Thymus (tissue), 11 donors: ENCODE measurements at regions not wholly inside any gene's neighbourhood (a gene's known extent, or its start where the extent isn't known, plus 50 kb on each side); places are given as distances from the start of the nearest gene placed in this dataset.

Experiments
- DNase-seq, 9 donors: peaks; one replicate each; pipeline ENCODE4 v3.0.0-alpha.2; 2013; ENCODE audit warnings: low spot score in 9 of 9, low read depth in 6 of 9, missing footprints in 1 of 9
- H3K27ac ChIP-seq, 2 donors: one replicate each; pipeline ENCODE4 v1.5.1; 2013; ENCODE audit warnings: control low read depth in 1 of 2, low read depth in 1 of 2, low read length in 1 of 2, mild to moderate bottlenecking in 1 of 2, moderate library complexity in 1 of 2
- H3K27me3 ChIP-seq, 2 donors: one replicate each; pipeline ENCODE4 v1.5.1; 2013; ENCODE audit warnings: low read length in 1 of 2; ENCODE audit not compliant: control insufficient read depth in 2 of 2, insufficient read depth in 1 of 2
- H3K36me3 ChIP-seq, 2 donors: one replicate each; pipeline ENCODE4 v1.5.1; 2013; ENCODE audit warnings: low read length in 1 of 2, mild to moderate bottlenecking in 1 of 2, moderate library complexity in 1 of 2; ENCODE audit not compliant: control insufficient read depth in 2 of 2, insufficient read depth in 2 of 2
- H3K4me1 ChIP-seq, 2 donors: one replicate each; pipeline ENCODE4 v1.5.1; 2013; ENCODE audit warnings: low read length in 2 of 2; ENCODE audit not compliant: control insufficient read depth in 2 of 2, insufficient read depth in 2 of 2
- H3K4me3 ChIP-seq, 2 donors: one replicate each; pipeline ENCODE4 v1.5.1; 2013; ENCODE audit warnings: low read length in 2 of 2, control low read depth in 1 of 2, mild to moderate bottlenecking in 1 of 2
- H3K9me3 ChIP-seq, 2 donors: one replicate each; pipeline ENCODE4 v1.5.1; 2013; ENCODE audit warnings: low read length in 1 of 2, mild to moderate bottlenecking in 1 of 2; ENCODE audit not compliant: control insufficient read depth in 2 of 2, insufficient read depth in 1 of 2
- WGBS: extraction: QIAGEN DNeasy Blood & Tissue Kit; methylation state at CpG from one replicate; pipeline ENCODE4 v1.1.7; 2013; 5-methylcytosine and 5-hydroxymethylcytosine counted together
- donor health status: healthy.

DNA sequence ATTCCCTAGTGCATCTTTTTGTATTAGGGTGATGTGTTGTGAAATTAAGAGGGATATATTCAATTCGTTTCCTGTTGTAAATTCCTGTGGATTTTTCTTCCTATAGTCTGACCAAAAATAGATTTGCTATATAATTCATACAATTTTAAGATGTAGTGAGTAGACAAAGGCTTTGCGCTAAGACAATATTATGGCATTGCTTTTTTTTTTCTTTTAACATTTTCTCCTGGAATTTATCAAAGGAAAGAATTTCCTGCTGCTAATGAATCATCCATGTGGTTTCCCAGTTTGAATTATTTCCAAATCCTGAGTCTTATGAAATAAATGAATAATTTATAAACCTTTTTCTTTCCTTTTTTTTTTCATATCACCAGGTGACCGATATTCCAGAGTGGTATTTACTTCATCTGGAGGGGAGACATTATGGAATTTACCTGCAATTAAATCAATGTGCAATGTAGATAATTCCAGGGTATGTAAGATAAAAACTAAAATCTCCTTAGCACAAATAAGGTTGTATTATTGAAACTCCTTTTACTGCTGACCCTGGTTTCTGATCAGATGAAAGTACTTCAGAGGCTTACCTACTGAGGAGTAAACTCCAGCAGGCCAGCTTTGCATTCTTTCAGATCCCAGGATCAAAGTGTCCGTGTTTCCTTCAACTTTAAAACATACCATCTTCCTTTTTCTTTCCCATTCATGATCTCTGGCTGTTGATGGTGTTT lies 148.4 kb downstream of the TLR5 start:
- 96% methylated on average over 4 of the region's 4 CpGs for WGBS
- no peak overlapping the region for H3K27ac ChIP-seq
- H3K36me3 ChIP-seq, result no peaks in the 10 kb centered on the region
- no peak for DNase-seq
- no peaks in the 10 kb centered on the region for H3K9me3 ChIP-seq
- no peak overlapping the region for H3K4me3 ChIP-seq
- no peaks in the 10 kb centered on the region for H3K27me3 ChIP-seq
- no peaks in the 10 kb centered on the region for H3K4me1 ChIP-seq

DNA sequence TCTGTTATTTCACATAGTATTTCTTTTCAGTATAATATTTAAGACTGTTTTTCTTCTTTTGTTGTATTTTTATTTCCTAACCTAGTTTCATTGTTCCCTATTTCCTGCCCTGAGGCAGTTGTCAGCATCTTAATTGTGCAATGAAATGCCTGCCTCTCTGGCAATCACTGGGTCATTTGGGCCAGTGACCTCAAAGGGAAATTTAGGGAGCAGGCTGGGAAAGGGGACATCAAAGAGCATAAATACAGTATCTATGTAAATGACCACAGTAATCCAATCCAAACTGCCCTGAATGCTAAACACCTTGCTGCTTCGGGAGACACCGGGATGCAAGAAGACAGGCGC lies 147.8 kb downstream of the TLR5 start:
- Histone ChIP-seq H3K4me1 (no peaks in the 10 kb centered on the region), H3K36me3 (no peaks in the 10 kb centered on the region), H3K4me3 (no peak overlapping the region), H3K27ac (no peak overlapping the region), H3K9me3 (no peaks in the 10 kb centered on the region), H3K27me3 (no peaks in the 10 kb centered on the region)
- WGBS, result 99% methylated on average over 3 of the region's 3 CpGs
- no peak for DNase-seq

DNA sequence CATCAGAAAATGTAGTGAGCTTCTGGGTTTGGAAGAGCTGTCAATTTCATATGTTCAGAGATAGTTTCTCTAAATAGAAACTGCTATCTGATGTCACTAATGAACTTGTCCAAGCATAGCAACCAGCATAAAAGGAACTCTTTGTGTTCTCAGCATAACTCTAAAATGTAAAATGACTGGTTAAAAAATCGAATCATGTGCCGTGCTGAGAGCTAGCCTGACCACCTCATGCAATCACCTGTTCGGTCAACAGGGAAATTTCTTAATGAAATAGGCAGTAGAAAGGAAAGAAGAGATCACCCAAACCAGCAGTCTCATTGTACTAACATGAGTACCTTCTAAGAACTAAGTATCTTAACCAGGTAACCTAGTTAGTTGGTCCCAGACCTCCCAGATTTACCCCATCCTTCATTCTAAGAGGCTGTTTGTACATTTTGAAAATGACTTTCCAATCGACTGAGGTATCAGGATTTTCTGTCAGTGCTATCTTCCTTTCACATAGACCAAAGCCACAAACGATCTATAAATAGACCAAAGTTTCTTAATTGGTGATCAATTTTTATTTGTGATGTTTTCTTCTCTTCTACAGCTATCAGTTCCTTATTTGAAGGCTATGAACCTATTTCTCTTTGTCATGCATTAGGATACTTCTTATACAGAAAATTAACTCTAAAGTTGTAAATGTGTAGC lies 147.3 kb downstream of the TLR5 start:
- Histone ChIP-seq H3K27me3 (no peaks in the 10 kb centered on the region), H3K4me1 (no peaks in the 10 kb centered on the region), H3K4me3 (no peak overlapping the region), H3K27ac (no peak overlapping the region), H3K36me3 (no peaks in the 10 kb centered on the region), H3K9me3 (no peaks in the 10 kb centered on the region)
- DNase-seq, result no peak
- WGBS, result 85% methylated on average over 5 of the region's 5 CpGs

DNA sequence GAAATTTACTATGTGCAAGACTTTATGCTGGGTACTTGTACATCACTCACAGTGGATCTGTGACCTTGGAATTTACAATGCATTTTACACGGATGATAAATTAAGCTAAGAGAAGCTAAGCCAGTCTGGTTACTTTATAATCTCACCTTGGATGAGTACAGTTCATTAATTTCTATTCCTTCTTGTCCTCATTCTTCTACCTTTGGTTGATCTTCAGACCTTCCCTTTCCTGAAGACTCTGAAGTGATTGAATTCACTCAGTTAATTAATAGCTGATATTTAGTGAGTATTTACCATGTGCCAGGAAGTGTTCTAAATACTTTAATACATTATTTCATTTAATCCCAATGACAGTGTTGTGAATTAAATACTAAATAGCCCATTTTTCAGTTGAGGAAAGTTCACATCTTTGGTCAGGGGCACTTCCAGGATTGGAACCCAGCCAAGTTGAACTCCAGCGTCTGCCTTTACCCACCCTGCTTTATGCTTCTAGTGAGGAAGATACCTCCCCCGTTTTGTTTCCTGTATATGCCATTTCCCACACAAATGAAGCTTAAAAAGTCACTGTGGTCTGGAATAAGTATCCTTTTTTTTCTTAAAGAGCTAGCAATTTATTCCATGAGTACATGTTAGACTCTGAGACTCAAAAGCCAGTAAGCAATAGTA lies 146.6 kb downstream of the TLR5 start:
- H3K36me3 ChIP-seq, result no peaks in the 10 kb centered on the region
- no peaks in the 10 kb centered on the region for H3K9me3 ChIP-seq
- H3K4me1 ChIP-seq, result no peaks in the 10 kb centered on the region
- 37% methylated on average over 3 of the region's 3 CpGs for whole genome bisulfite sequencing
- H3K27me3 ChIP-seq, result no peaks in the 10 kb centered on the region
- H3K27ac ChIP-seq, result no peak overlapping the region
- no peak for DNase-seq
- no peak overlapping the region for H3K4me3 ChIP-seq

DNA sequence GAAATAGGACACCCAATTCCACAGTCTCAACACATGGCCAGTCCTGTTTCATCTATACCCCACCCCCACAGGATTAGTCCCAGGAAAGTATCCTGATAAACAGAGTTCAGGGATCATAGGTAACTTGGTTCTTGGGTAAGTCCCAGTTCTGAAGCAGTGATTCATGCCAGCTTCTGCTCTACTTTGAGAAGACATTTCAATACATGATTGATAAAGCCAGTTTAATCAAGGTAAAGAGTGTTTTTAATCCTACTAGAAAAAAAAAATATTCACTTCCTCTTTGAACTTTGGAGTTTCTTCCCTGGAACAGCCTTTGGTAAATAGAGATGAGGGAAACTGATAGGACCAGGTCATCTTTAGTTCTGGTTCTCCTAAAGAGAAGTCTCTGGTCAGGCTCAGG lies 142.4 kb downstream of the TLR5 start:
- DNase-seq, result no peak
- Histone ChIP-seq H3K27me3 (no peaks in the 10 kb centered on the region), H3K4me1 (no peaks in the 10 kb centered on the region), H3K9me3 (no peaks in the 10 kb centered on the region), H3K36me3 (peaks cover 5 to 15% of the 10 kb centered on the region in 2 donors), H3K4me3 (no peak overlapping the region), H3K27ac (no peak overlapping the region)

DNA sequence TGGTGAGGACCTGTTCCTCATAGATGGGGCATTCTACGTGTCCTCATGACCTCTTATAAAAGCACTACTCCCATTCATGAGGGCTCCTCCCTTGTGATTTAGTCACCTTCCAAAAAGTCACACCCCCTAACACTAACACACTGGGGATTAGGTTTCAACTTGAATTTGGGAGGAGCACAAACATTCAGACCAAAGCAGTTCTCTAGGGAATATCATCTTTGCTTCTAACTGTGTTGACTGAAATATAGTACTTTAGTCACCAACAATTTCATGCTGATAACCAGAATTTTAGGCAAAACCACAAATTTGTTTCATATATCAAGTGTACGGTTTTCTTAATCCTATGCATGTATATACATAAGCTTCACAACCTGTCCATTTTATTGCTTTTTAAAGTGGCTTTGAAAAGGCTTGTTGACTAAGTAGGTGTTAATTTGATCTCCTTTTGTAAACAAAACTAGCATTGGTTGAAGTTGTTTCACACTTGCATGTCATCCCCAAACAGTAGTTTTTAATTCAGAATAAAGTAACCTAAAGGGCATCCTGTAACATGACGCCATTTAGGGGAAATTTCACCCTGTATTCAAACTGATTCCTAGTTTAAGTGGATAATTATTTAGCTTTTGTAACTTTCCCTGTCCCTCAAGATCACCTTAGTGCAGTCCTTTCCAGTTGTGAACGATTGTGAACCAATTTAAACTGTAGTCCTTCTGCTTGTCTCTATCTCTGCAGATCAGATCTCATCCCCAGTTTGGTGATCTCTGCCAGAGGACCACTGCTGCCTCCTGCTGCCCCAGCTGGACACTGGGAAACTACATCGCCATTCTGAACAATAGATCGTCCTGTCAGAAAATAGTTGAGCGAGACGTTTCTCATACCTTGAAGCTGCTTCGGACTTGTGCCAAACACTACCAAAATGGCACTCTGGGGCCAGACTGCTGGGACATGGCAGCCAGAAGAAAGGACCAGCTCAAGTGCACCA lies 141.1 kb downstream of the TLR5 start:
- WGBS, result 96% methylated on average over 9 of the region's 9 CpGs
- no peak for DNase-seq
- Histone ChIP-seq H3K27me3 (no peaks in the 10 kb centered on the region), H3K36me3 (peaks cover 5 to 15% of the 10 kb centered on the region in 2 donors), H3K4me3 (no peak overlapping the region), H3K9me3 (no peaks in the 10 kb centered on the region), H3K4me1 (no peaks in the 10 kb centered on the region), H3K27ac (no peak overlapping the region)

DNA sequence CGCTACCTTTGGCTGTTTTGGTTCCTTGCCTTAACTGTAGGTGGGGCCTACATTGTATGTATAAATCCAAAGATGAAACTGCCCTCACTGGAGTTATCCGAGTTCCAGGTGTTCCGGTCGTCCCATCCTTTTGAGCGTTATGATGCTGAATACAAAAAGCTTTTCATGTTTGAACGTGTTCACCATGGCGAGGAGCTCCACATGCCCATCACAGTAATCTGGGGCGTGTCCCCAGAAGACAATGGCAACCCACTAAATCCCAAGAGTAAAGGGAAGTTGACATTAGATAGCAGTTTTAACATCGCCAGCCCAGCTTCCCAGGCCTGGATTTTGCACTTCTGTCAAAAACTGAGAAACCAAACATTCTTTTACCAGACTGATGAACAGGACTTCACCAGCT lies 139.5 kb downstream of the TLR5 start:
- no peaks in the 10 kb centered on the region for H3K9me3 ChIP-seq
- H3K4me1 ChIP-seq, result no peaks in the 10 kb centered on the region
- H3K36me3 ChIP-seq, result peaks cover 5 to 15% of the 10 kb centered on the region in 2 donors
- no peak overlapping the region for H3K4me3 ChIP-seq
- no peaks in the 10 kb centered on the region for H3K27me3 ChIP-seq
- no peak for DNase-seq
- H3K27ac ChIP-seq, result no peak overlapping the region
- 97% methylated on average over 9 of the region's 9 CpGs for WGBS

DNA sequence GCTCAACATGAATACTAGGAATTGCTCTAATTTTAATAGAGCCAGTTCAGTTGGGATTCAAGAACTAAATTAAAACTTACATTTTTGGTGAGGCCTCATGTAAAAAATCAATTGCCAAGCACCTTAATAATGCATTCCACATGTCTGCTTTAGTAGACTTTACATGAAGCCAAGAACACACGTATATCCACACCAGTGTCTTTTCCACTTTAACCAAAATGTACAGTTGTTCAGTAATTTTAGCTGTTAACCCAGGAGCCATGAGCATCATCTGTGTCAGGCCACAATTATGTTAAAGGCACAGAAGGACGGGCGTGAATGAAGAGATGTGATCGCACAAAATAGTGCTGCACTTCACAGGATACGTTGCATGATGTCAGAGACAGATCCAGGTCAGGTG lies 136.7 kb downstream of the TLR5 start:
- no peaks in the 10 kb centered on the region for H3K9me3 ChIP-seq
- H3K36me3 ChIP-seq, result peaks cover 5 to 15% of the 10 kb centered on the region in 2 donors
- no peak for DNase-seq
- H3K27ac ChIP-seq, result no peak overlapping the region
- H3K27me3 ChIP-seq, result no peaks in the 10 kb centered on the region
- 95% methylated on average over 5 of the region's 5 CpGs for WGBS
- H3K4me3 ChIP-seq, result no peak overlapping the region
- H3K4me1 ChIP-seq, result no peaks in the 10 kb centered on the region
